Activated CD4-positive, alpha-beta memory T cell treated with anti-CD3 and anti-CD28 coated beads for 36 hours (primary cell): ENCODE measurements at regions not wholly inside any gene's neighbourhood (a gene's known extent, or its start where the extent isn't known, plus 50 kb on each side); places are given as distances from the start of the nearest gene placed in this dataset.
"Not testable (repeated sequence)": the region's sequence is repeated elsewhere in the genome, so short reads cannot be mapped to it uniquely, and the experiment has no call there.

Experiments used
- CTCF ChIA-PET: fragments of 350-600 bp; sonication (Branson Sonifier 250); formaldehyde crosslinking; loops from one replicate; lab custom pipeline; 2021; ENCODE audit warnings: antibody characterized with exemption, inconsistent platforms; lab: Charles Lee
- POLR2A ChIA-PET: fragments of 350-600 bp; sonication (Branson Sonifier 250); formaldehyde crosslinking; loops from one replicate; lab custom pipeline; 2021; ENCODE audit warnings: antibody characterized with exemption; lab: Charles Lee
- DNase-seq: peaks from one replicate; pipeline ENCODE4 v3.0.0-alpha.2; 2020
- H3K27ac Mint-ChIP-seq: one replicate; pipeline ENCODE4 v1.8.0; 2021; ENCODE audit warnings: mixed read lengths
- H3K27me3 Mint-ChIP-seq: one replicate; pipeline ENCODE4 v1.8.0; 2021; ENCODE audit warnings: mixed read lengths
- H3K36me3 Mint-ChIP-seq: one replicate; pipeline ENCODE4 v1.8.0; 2021; ENCODE audit warnings: mixed read lengths
- H3K4me1 Mint-ChIP-seq: one replicate; pipeline ENCODE4 v1.8.0; 2021; ENCODE audit warnings: low read depth, mixed read lengths
- H3K4me3 Mint-ChIP-seq: one replicate; pipeline ENCODE4 v1.8.0; 2021; ENCODE audit warnings: mild to moderate bottlenecking, mixed read lengths
- H3K9me3 Mint-ChIP-seq: one replicate; pipeline ENCODE4 v1.8.0; 2021; ENCODE audit warnings: mixed read lengths
- intact Hi-C: fragments of 100-400 bp; cut with micrococcal nuclease; formaldehyde crosslinking; loops from one replicate; pipeline ENCODE4 v1.15.1; 2023

- Mint-ChIP-seq H3K4me1 (no peaks in the 10 kb centered on the region), H3K4me3 (no peak overlapping the region), H3K27ac (no peak overlapping the region), H3K27me3 (no peaks in the 10 kb centered on the region), H3K36me3 (no peaks in the 10 kb centered on the region), H3K9me3 (peaks cover 4% of the 10 kb centered on the region)
- ChIA-PET POLR2A (no interaction called here), CTCF (no interaction called here)
- intact Hi-C loops: no loop called here
- no peak for DNase-seq
Measured at GRCh38 chr3:6746443-6746842, 114.5 kb upstream of the GRM7 start.

- Mint-ChIP-seq H3K9me3 (peaks cover 4% of the 10 kb centered on the region), H3K27ac (no peak overlapping the region), H3K27me3 (no peaks in the 10 kb centered on the region), H3K4me3 (no peak overlapping the region), H3K36me3 (no peaks in the 10 kb centered on the region), H3K4me1 (no peaks in the 10 kb centered on the region)
- intact Hi-C loops: no loop called here
- ChIA-PET POLR2A (no interaction called here), CTCF (no interaction called here)
- no peak for DNase-seq
Measured at GRCh38 chr3:6747017-6747416, 113.9 kb upstream of the GRM7 start.

- no peaks in the 10 kb centered on the region for H3K27me3 Mint-ChIP-seq
- intact Hi-C loops: no loop called here
- CTCF ChIA-PET: no interaction called here
- no peaks in the 10 kb centered on the region for H3K4me1 Mint-ChIP-seq
- no peaks in the 10 kb centered on the region for H3K36me3 Mint-ChIP-seq
- peaks cover 17% of the 10 kb centered on the region for H3K9me3 Mint-ChIP-seq
- H3K4me3 Mint-ChIP-seq: no peak overlapping the region
- POLR2A ChIA-PET: no interaction called here
- no peak overlapping the region for H3K27ac Mint-ChIP-seq
- DNase-seq: no peak
Measured at GRCh38 chr3:6750782-6751181, 110.1 kb upstream of the GRM7 start.

GRCh38 chr3:6753536-6753935, 107.4 kb upstream of the GRM7 start:
- CTCF ChIA-PET: no interaction called here
- intact Hi-C loops: no loop called here
- POLR2A ChIA-PET: no interaction called here
- Mint-ChIP-seq H3K27me3 (no peaks in the 10 kb centered on the region), H3K9me3 (peaks cover 15% of the 10 kb centered on the region), H3K4me1 (no peaks in the 10 kb centered on the region), H3K27ac (no peak overlapping the region), H3K36me3 (no peaks in the 10 kb centered on the region), H3K4me3 (no peak overlapping the region)
- no peak for DNase-seq

DNA sequence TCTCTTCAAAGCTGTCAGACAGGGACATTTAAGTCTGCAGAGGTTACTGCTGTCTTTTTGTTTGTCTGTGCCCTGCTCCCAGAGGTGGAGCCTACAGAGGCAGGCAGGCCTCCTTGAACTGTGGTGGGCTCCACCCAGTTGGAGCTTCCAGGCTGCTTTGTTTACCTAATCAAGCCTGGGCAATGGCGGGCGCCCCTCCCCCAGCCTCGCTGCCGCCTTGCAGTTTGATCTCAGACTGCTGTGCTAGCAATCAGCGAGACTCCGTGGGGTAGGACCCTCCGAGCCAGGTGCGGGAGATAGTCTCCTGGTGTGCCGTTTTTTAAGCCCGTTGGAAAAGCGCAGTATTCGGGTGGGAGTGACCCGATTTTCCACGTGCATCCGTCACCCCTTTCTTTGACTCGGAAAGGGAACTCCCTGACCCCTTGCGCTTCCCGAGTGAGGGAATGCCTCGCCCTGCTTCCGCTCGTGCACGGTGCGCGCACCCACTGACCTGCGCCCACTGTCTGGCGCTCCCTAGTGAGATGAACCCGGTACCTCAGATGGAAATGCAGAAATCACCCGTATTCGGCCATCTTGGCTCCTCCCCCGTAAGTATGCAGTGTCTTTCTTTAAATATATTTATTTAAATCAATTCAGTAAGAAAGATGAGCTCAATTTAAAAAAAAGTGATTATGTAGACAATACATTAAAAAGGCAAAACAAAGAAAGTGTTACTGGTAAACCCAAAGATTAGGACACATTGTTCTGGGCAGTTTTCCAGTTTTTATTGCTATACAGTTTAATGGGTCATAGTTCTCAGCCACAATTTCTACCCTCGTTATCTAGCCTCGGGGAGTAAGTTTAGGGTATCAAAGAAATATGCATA, 91.2 kb upstream of the GRM7 start:
- H3K27ac Mint-ChIP-seq, H3K4me3 Mint-ChIP-seq, POLR2A ChIA-PET, H3K36me3 Mint-ChIP-seq, H3K4me1 Mint-ChIP-seq, CTCF ChIA-PET, H3K27me3 Mint-ChIP-seq, DNase-seq, intact Hi-C loops: not testable (repeated sequence)
- peaks cover 10% of the 10 kb centered on the region for H3K9me3 Mint-ChIP-seq

GRCh38 chr3:6770397-6770690, 90.6 kb upstream of the GRM7 start:
- Mint-ChIP-seq H3K36me3 (no peaks in the 10 kb centered on the region), H3K27me3 (no peaks in the 10 kb centered on the region), H3K27ac (no peak overlapping the region), H3K4me3 (no peak overlapping the region), H3K4me1 (no peaks in the 10 kb centered on the region), H3K9me3 (peaks cover 10% of the 10 kb centered on the region)
- no peak for DNase-seq
- CTCF ChIA-PET: no interaction called here
- intact Hi-C loops: no loop called here
- POLR2A ChIA-PET: no interaction called here

GRCh38 chr3:6771171-6771570, 89.7 kb upstream of the GRM7 start:
- Mint-ChIP-seq H3K4me3 (no peak overlapping the region), H3K27ac (no peak overlapping the region), H3K4me1 (no peaks in the 10 kb centered on the region), H3K9me3 (peaks cover 10% of the 10 kb centered on the region), H3K36me3 (no peaks in the 10 kb centered on the region), H3K27me3 (no peaks in the 10 kb centered on the region)
- DNase-seq: no peak
- CTCF ChIA-PET: no interaction called here
- POLR2A ChIA-PET: no interaction called here
- intact Hi-C loops: no loop called here

DNA sequence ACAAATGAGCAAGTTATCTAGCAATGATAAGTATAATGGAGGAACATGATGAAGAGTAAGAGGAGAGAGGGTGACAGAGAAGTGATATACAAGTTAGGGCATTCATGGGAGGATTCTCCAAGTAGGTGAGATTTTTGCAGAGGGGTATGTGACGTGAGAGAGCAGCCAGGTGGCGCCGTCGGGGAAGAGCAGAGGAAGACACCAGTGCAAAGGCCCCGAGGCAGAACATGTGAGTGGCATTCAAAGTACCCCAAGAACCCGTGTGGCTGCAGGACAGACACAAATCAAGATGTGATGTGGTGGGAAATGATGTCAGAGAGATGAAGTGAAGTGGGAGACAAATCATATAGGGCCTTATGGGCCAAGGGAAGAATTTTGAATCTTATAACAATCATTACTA, 81.8 kb upstream of the GRM7 start:
- ChIA-PET CTCF (no interaction called here), POLR2A (no interaction called here)
- Mint-ChIP-seq H3K36me3 (no peaks in the 10 kb centered on the region), H3K9me3 (no peaks in the 10 kb centered on the region), H3K27me3 (no peaks in the 10 kb centered on the region), H3K27ac (no peak overlapping the region), H3K4me3 (no peak overlapping the region), H3K4me1 (no peaks in the 10 kb centered on the region)
- peak; percentile 9 for DNase-seq
- intact Hi-C loops: no loop called here

DNA sequence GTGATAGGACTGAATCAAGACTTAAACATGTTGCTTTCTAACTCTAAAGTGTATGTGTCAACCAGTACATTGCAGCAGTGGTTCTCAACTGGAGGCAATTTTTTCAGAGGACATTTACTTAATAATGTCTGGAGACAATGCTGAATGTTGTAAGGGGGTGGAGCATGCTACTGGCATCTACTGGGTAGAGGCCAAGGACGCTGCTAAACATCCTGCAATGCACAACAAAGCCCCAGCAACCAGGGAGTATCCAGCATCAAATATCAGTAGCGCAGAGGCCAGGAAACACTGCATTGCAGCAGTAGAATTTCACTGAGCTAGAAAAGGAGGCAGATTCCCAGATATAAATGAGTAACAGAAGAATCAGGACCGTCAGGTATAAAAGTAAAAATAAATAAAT, 79.8 kb upstream of the GRM7 start:
- Mint-ChIP-seq H3K4me1 (no peaks in the 10 kb centered on the region), H3K9me3 (no peaks in the 10 kb centered on the region), H3K27ac (no peak overlapping the region), H3K4me3 (no peak overlapping the region), H3K27me3 (no peaks in the 10 kb centered on the region), H3K36me3 (no peaks in the 10 kb centered on the region)
- DNase-seq: no peak
- CTCF ChIA-PET: no interaction called here
- intact Hi-C loops: no loop called here
- POLR2A ChIA-PET: no interaction called here

GRCh38 chr3:6785726-6786125, 75.2 kb upstream of the GRM7 start:
- intact Hi-C loops: no loop called here
- Mint-ChIP-seq H3K4me3 (no peak overlapping the region), H3K36me3 (no peaks in the 10 kb centered on the region), H3K27me3 (no peaks in the 10 kb centered on the region), H3K27ac (no peak overlapping the region), H3K9me3 (no peaks in the 10 kb centered on the region), H3K4me1 (no peaks in the 10 kb centered on the region)
- DNase-seq: no peak
- ChIA-PET CTCF (interaction anchor here (0.6 kb wide), 1 partner anchor 449 kb away, joined by 3 read pairs; no protein-coding TSS in a partner anchor), POLR2A (no interaction called here)

DNA sequence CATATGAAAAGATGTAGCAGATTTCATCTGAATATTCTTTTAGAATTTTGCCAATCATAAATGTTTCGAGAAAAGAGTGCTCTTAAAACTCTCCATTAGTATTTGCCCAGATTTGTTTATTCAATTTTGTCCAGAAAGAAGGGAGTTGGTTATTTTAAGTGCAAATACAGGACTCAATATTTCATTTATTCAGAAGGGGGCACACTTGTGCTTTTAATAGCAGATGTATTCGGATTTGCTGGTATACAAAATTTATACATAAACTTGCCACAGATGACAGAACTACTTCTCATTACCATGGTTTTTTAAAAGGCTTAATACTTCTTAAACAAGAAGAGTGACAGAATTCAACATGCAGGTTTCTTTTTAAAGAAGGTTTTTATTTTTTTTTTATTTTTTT, 69.8 kb upstream of the GRM7 start:
- no peak overlapping the region for H3K4me3 Mint-ChIP-seq
- H3K27me3 Mint-ChIP-seq: no peaks in the 10 kb centered on the region
- intact Hi-C loops: no loop called here

GRCh38 chr3:6799264-6799915, 61.5 kb upstream of the GRM7 start:
- peak; percentile 44 for DNase-seq
- intact Hi-C loops: loop anchor here (2.0 kb wide), 2 partner anchors 1373 to 1493 kb away; no protein-coding TSS in a partner anchor
- H3K27ac Mint-ChIP-seq: no peak overlapping the region
- H3K9me3 Mint-ChIP-seq: peaks cover 2% of the 10 kb centered on the region
- no peak overlapping the region for H3K4me3 Mint-ChIP-seq
- H3K36me3 Mint-ChIP-seq: no peaks in the 10 kb centered on the region
- ChIA-PET CTCF (no interaction called here), POLR2A (no interaction called here)
- H3K27me3 Mint-ChIP-seq: no peaks in the 10 kb centered on the region
- no peaks in the 10 kb centered on the region for H3K4me1 Mint-ChIP-seq

More for the DNA sequence above, 69.8 kb upstream of the GRM7 start:
- Mint-ChIP-seq H3K4me1 (no peaks in the 10 kb centered on the region), H3K9me3 (no peaks in the 10 kb centered on the region), H3K36me3 (no peaks in the 10 kb centered on the region), H3K27ac (no peak overlapping the region)
- no peak for DNase-seq
- ChIA-PET POLR2A (no interaction called here), CTCF (no interaction called here)

GRCh38 chr3:6803619-6804018, 57.3 kb upstream of the GRM7 start:
- H3K36me3 Mint-ChIP-seq: no peaks in the 10 kb centered on the region
- no peak overlapping the region for H3K27ac Mint-ChIP-seq
- peaks cover 1% of the 10 kb centered on the region for H3K9me3 Mint-ChIP-seq
- no peak overlapping the region for H3K4me3 Mint-ChIP-seq
- ChIA-PET CTCF (no interaction called here), POLR2A (no interaction called here)
- H3K27me3 Mint-ChIP-seq: no peaks in the 10 kb centered on the region
- no peaks in the 10 kb centered on the region for H3K4me1 Mint-ChIP-seq
- DNase-seq: no peak
- intact Hi-C loops: no loop called here
